ENCODE measurements at regions not wholly inside any gene's neighbourhood (a gene's known extent, or its start where the extent isn't known, plus 50 kb on each side); places are given as distances from the start of the nearest gene placed in this dataset.

DNA sequence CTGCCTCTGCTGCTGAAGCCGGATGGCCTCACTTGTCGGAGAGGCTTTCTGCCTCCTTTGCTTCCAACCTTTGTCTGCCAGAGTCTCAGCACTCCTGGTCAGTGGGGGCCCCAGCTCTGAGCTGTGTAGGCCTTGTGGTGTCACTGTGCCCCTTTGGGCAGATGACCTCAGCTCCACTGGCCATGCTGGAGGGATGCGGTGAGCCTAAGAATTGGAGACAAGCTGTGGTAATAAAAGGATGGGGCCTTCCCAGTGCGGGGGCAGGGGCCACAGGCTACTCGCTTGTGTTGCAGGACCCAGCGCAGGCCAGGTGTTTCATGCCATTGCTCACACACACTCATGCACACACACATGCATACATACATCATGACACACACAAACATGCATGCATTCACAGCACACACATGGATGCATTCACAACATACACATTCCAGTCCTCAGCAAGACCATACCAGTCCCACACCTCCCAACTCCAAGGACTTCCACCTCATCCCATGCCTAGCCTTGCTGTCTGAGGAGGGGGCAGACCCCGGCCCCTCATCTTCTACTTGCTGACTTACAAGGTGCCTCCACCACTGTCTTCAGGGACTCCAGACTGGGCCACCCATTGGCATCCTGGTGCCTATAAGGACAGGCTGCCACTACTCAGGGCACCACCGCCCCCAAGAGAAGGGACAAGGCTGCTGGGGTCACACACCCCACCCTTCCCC, 237.7 kb downstream of the SYK start:
- Mint-ChIP-seq H3K4me3 (ENCODE audit: unreplicated experiment) (no peak overlapping the region), H3K4me1 (ENCODE audit: low read depth, unreplicated experiment) (peaks cover 16% of the 10 kb centered on the region), H3K27ac (ENCODE audit: unreplicated experiment) (no peak overlapping the region), H3K27me3 (ENCODE audit: low read depth, unreplicated experiment) (peaks cover 5% of the 10 kb centered on the region), H3K9me3 (ENCODE audit: unreplicated experiment) (peaks cover 2% of the 10 kb centered on the region), H3K36me3 (ENCODE audit: low read depth, unreplicated experiment) (no peaks in the 10 kb centered on the region)
- Histone ChIP-seq H4K20me1 (ENCODE audit: insufficient read depth, low read length) (no peaks in the 10 kb centered on the region), H3K79me2 (ENCODE audit: insufficient read depth, low read length) (no peaks in the 10 kb centered on the region), H3K27me3 (ENCODE audit: insufficient read depth, low read length) (no peaks in the 10 kb centered on the region), H3K27ac (ENCODE audit: low read depth, low read length) (no peak overlapping the region), H3K9me3 (ENCODE audit: insufficient read depth, low read depth, low read length) (no peaks in the 10 kb centered on the region), H2AFZ (ENCODE audit: low read depth, low read length) (no peak overlapping the region), H3K4me2 (ENCODE audit: low read length) (no peak overlapping the region), H3K4me3 (ENCODE audit: insufficient read depth, low read depth, low read length) (no peak overlapping the region), H3K36me3 (ENCODE audit: insufficient read depth, low read length) (no peaks in the 10 kb centered on the region), H3K9ac (ENCODE audit: low read length) (no peak overlapping the region), H3K4me1 (ENCODE audit: insufficient read depth, low read length) (peaks cover 17% of the 10 kb centered on the region)
- FAIRE-seq (no peak), DNase-seq (ENCODE audit: low read depth) (no peak)
- TF ChIP-seq, protein P1, sequence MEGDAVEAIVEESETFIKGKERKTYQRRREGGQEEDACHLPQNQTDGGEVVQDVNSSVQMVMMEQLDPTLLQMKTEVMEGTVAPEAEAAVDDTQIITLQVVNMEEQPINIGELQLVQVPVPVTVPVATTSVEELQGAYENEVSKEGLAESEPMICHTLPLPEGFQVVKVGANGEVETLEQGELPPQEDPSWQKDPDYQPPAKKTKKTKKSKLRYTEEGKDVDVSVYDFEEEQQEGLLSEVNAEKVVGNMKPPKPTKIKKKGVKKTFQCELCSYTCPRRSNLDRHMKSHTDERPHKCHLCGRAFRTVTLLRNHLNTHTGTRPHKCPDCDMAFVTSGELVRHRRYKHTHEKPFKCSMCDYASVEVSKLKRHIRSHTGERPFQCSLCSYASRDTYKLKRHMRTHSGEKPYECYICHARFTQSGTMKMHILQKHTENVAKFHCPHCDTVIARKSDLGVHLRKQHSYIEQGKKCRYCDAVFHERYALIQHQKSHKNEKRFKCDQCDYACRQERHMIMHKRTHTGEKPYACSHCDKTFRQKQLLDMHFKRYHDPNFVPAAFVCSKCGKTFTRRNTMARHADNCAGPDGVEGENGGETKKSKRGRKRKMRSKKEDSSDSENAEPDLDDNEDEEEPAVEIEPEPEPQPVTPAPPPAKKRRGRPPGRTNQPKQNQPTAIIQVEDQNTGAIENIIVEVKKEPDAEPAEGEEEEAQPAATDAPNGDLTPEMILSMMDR (IDR thresholded peaks at IDR 0.05; ENCODE audit: insufficient read depth, low read depth, low read length): no peak
- no peak for TF ChIP-seq EZH2 (IDR thresholded peaks at IDR 0.05; ENCODE audit: insufficient read depth, low read length)

DNA sequence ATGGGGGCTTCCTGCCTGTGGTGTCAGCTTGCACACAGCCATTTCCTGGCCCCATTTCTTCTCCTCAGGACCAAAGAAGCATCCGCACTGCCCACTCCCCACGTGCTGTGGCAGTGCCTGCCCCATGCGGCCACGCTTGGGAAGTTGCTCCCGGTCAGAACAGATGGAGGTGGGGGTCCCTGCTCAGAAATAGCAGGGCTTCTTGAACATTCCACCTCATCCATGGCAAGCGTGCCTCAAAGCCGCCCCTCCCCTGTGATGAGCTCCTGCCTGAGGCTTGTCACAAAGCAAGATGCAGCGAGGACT, 238.2 kb downstream of the SYK start:
- FAIRE-seq (no peak), DNase-seq (ENCODE audit: low read depth) (no peak)
- H3K4me3 Mint-ChIP-seq (ENCODE audit: unreplicated experiment): no peak overlapping the region
- H3K27ac ChIP-seq (ENCODE audit: low read depth, low read length): no peak overlapping the region
- peaks cover 17% of the 10 kb centered on the region for H3K4me1 ChIP-seq (ENCODE audit: insufficient read depth, low read length)
- H3K27me3 Mint-ChIP-seq (ENCODE audit: low read depth, unreplicated experiment): peaks cover 5% of the 10 kb centered on the region
- H3K9me3 ChIP-seq (ENCODE audit: insufficient read depth, low read depth, low read length): no peaks in the 10 kb centered on the region
- no peaks in the 10 kb centered on the region for H3K36me3 ChIP-seq (ENCODE audit: insufficient read depth, low read length)
- no peak overlapping the region for H3K4me2 ChIP-seq (ENCODE audit: low read length)
- no peaks in the 10 kb centered on the region for H3K27me3 ChIP-seq (ENCODE audit: insufficient read depth, low read length)
- H3K4me3 ChIP-seq (ENCODE audit: insufficient read depth, low read depth, low read length): no peak overlapping the region
- no peak for TF ChIP-seq EZH2 (IDR thresholded peaks at IDR 0.05; ENCODE audit: insufficient read depth, low read length)
- TF ChIP-seq, protein P1 (IDR thresholded peaks at IDR 0.05; ENCODE audit: insufficient read depth, low read depth, low read length): no peak
- peaks cover 2% of the 10 kb centered on the region for H3K9me3 Mint-ChIP-seq (ENCODE audit: unreplicated experiment)
- no peak overlapping the region for H3K9ac ChIP-seq (ENCODE audit: low read length)
- no peak overlapping the region for H2AFZ ChIP-seq (ENCODE audit: low read depth, low read length)
- no peak overlapping the region for H3K27ac Mint-ChIP-seq (ENCODE audit: unreplicated experiment)
- no peaks in the 10 kb centered on the region for H3K36me3 Mint-ChIP-seq (ENCODE audit: low read depth, unreplicated experiment)
- no peaks in the 10 kb centered on the region for H4K20me1 ChIP-seq (ENCODE audit: insufficient read depth, low read length)
- peaks cover 18% of the 10 kb centered on the region for H3K4me1 Mint-ChIP-seq (ENCODE audit: low read depth, unreplicated experiment)
- no peaks in the 10 kb centered on the region for H3K79me2 ChIP-seq (ENCODE audit: insufficient read depth, low read length)

DNA sequence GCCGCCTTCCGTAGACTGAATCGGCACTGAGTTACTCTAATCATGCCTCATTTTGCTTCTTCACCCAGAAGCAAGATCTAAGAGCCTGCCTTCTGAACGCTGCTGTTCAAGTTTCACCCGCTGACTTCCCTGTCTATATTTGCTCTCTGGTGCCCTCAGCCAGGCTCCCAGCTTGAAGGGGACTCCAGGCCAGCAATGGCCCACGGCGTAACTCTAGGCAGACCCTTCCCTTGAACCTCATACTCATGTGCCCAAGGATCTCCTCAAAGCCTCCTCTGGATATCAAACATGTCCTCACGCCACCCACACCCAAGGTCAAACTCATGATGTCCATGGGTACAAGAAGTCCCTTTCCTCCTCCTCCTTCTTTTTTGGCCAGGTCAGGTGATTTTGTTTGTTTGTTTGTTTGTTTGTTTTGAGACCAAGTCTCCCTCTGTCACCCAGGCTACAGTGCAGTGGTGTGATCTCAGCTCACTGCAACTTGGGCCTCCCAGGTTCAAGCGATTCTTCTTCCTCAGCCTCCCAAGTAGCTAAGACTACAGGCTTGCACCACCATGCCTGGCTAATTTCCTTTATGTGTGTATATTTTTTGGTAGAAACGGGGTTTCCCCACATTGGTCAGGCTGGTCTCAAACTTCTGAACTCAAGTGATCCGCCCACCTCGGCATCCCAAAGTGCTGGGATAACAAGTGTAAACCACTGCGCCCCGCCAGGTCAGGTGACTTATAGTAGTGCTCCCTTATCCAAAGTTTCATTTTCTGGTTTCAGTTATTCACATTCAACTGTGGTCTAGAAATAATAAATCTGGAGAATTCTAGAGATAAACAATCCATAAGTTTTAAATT, 239.0 kb downstream of the SYK start:
- DNase-seq (ENCODE audit: low read depth) (no peak), FAIRE-seq (no peak)

More for the DNA sequence above, 239.0 kb downstream of the SYK start:
- Histone ChIP-seq H3K9me3 (ENCODE audit: insufficient read depth, low read depth, low read length) (no peaks in the 10 kb centered on the region), H3K4me1 (ENCODE audit: insufficient read depth, low read length) (peaks cover 17% of the 10 kb centered on the region), H4K20me1 (ENCODE audit: insufficient read depth, low read length) (no peaks in the 10 kb centered on the region), H3K4me3 (ENCODE audit: insufficient read depth, low read depth, low read length) (no peak overlapping the region), H3K4me2 (ENCODE audit: low read length) (no peak overlapping the region), H3K36me3 (ENCODE audit: insufficient read depth, low read length) (no peaks in the 10 kb centered on the region), H3K9ac (ENCODE audit: low read length) (no peak overlapping the region), H3K79me2 (ENCODE audit: insufficient read depth, low read length) (no peaks in the 10 kb centered on the region), H2AFZ (ENCODE audit: low read depth, low read length) (no peak overlapping the region), H3K27me3 (ENCODE audit: insufficient read depth, low read length) (no peaks in the 10 kb centered on the region), H3K27ac (ENCODE audit: low read depth, low read length) (no peak overlapping the region)
- Mint-ChIP-seq H3K27ac (ENCODE audit: unreplicated experiment) (no peak overlapping the region), H3K36me3 (ENCODE audit: low read depth, unreplicated experiment) (no peaks in the 10 kb centered on the region), H3K4me3 (ENCODE audit: unreplicated experiment) (no peak overlapping the region), H3K27me3 (ENCODE audit: low read depth, unreplicated experiment) (peaks cover 5% of the 10 kb centered on the region), H3K9me3 (ENCODE audit: unreplicated experiment) (peaks cover 2% of the 10 kb centered on the region), H3K4me1 (ENCODE audit: low read depth, unreplicated experiment) (peaks cover 24% of the 10 kb centered on the region)
- TF ChIP-seq, protein P1 (IDR thresholded peaks at IDR 0.05; ENCODE audit: insufficient read depth, low read depth, low read length): no peak
- TF ChIP-seq EZH2 (IDR thresholded peaks at IDR 0.05; ENCODE audit: insufficient read depth, low read length): no peak

All from astrocyte (in vitro differentiated cells and primary cell).